ENCODE measurements at regions not wholly inside any gene's neighbourhood (a gene's known extent, or its start where the extent isn't known, plus 50 kb on each side); places are given as distances from the start of the nearest gene placed in this dataset.

- ATAC-seq, result no peak
- H3K27me3 ChIP-seq, result no peaks in the 10 kb centered on the region
- H3K4me1 ChIP-seq, result no peaks in the 10 kb centered on the region
- no peak overlapping the region for H3K27ac ChIP-seq
- no peaks in the 10 kb centered on the region for H3K9me3 ChIP-seq
- no peaks in the 10 kb centered on the region for H3K36me3 ChIP-seq
- in situ Hi-C loops (cut with MboI; ENCODE audit: low sequenced_read_pairs in 4 of 4) (no loop called here), intact Hi-C loops (cut with DNase I; ENCODE audit: low total_unique reads) (no loop called here)
- no peak overlapping the region for H3K4me3 ChIP-seq
- DNase-seq, result no peak
- no peak for TF ChIP-seq POLR2A (IDR thresholded peaks at IDR 0.05)
- TF ChIP-seq, protein P1, sequence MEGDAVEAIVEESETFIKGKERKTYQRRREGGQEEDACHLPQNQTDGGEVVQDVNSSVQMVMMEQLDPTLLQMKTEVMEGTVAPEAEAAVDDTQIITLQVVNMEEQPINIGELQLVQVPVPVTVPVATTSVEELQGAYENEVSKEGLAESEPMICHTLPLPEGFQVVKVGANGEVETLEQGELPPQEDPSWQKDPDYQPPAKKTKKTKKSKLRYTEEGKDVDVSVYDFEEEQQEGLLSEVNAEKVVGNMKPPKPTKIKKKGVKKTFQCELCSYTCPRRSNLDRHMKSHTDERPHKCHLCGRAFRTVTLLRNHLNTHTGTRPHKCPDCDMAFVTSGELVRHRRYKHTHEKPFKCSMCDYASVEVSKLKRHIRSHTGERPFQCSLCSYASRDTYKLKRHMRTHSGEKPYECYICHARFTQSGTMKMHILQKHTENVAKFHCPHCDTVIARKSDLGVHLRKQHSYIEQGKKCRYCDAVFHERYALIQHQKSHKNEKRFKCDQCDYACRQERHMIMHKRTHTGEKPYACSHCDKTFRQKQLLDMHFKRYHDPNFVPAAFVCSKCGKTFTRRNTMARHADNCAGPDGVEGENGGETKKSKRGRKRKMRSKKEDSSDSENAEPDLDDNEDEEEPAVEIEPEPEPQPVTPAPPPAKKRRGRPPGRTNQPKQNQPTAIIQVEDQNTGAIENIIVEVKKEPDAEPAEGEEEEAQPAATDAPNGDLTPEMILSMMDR (IDR thresholded peaks at IDR 0.05 in 4 of 5, conservative IDR thresholded peaks at IDR 0.05 in 1 of 5), result no peak
Measured at GRCh38 chr10:58451193-58451889, 61.3 kb upstream of the BICC1 start.

- no peak for ATAC-seq
- intact Hi-C loops (cut with DNase I; ENCODE audit: low total_unique reads), result no loop called here
- H3K27ac ChIP-seq, result no peak overlapping the region
- no peak for DNase-seq
- no peaks in the 10 kb centered on the region for H3K4me1 ChIP-seq
- H3K27me3 ChIP-seq, result no peaks in the 10 kb centered on the region
- H3K4me3 ChIP-seq, result no peak overlapping the region
- H3K9me3 ChIP-seq, result no peaks in the 10 kb centered on the region
- TF ChIP-seq, protein P1 (IDR thresholded peaks at IDR 0.05 in 4 of 5, conservative IDR thresholded peaks at IDR 0.05 in 1 of 5), result no peak
- no peak for TF ChIP-seq POLR2A (IDR thresholded peaks at IDR 0.05)
- in situ Hi-C loops (cut with MboI; ENCODE audit: low sequenced_read_pairs in 4 of 4), result no loop called here
- no peaks in the 10 kb centered on the region for H3K36me3 ChIP-seq
Measured at GRCh38 chr10:58453105-58453504, 59.6 kb upstream of the BICC1 start.

DNA sequence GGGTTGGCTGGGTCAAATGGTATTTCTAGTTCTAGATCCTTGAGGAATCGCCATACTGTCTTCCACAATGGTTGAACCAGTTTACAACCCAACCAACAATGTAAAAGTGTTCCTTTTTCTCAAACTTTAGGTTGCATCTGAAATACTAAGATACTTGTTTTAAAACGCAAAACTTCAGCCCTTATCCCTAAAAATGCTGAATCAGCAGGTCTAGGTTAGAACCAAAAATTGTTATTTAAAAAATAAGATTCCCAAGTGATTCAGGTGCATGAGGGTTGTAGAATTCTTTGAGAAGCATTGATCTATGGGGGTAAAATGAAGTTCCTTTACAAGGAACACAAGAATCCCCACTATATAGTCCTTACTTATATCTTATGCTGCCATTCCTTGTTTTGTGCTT, 56.5 kb upstream of the BICC1 start:
- H3K36me3 ChIP-seq, result no peaks in the 10 kb centered on the region
- no peak overlapping the region for H3K27ac ChIP-seq
- H3K27me3 ChIP-seq, result no peaks in the 10 kb centered on the region
- ATAC-seq, result no peak
- H3K9me3 ChIP-seq, result no peaks in the 10 kb centered on the region
- intact Hi-C loops (cut with DNase I; ENCODE audit: low total_unique reads), result no loop called here
- DNase-seq, result no peak
- TF ChIP-seq, protein P1 (IDR thresholded peaks at IDR 0.05 in 4 of 5, conservative IDR thresholded peaks at IDR 0.05 in 1 of 5), result no peak
- TF ChIP-seq POLR2A (IDR thresholded peaks at IDR 0.05), result no peak
- H3K4me1 ChIP-seq, result no peaks in the 10 kb centered on the region
- no peak overlapping the region for H3K4me3 ChIP-seq
- in situ Hi-C loops (cut with MboI; ENCODE audit: low sequenced_read_pairs in 4 of 4), result no loop called here

- Histone ChIP-seq H3K4me1 (no peaks in the 10 kb centered on the region), H3K9me3 (no peaks in the 10 kb centered on the region), H3K27me3 (no peaks in the 10 kb centered on the region), H3K4me3 (no peak overlapping the region), H3K36me3 (no peaks in the 10 kb centered on the region), H3K27ac (peak overlapping the region in 1 of 4 donors; percentile 22)
- ATAC-seq, result peak in 1 of 2 donors; percentile 36
- TF ChIP-seq, protein P1 (IDR thresholded peaks at IDR 0.05 in 4 of 5, conservative IDR thresholded peaks at IDR 0.05 in 1 of 5), result no peak
- TF ChIP-seq POLR2A (IDR thresholded peaks at IDR 0.05), result no peak
- in situ Hi-C loops (cut with MboI; ENCODE audit: low sequenced_read_pairs in 4 of 4), result no loop called here
- intact Hi-C loops (cut with DNase I; ENCODE audit: low total_unique reads), result no loop called here
- peak in 1 of 2 donors; percentile 27 for DNase-seq
Measured at GRCh38 chr10:58457761-58458616, 54.7 kb upstream of the BICC1 start.
